GM21367 (cell line): ENCODE measurements at regions not wholly inside any gene's neighbourhood (a gene's known extent, or its start where the extent isn't known, plus 50 kb on each side); places are given as distances from the start of the nearest gene placed in this dataset.
"Not testable (repeated sequence)": the region's sequence is repeated elsewhere in the genome, so short reads cannot be mapped to it uniquely, and the experiment has no call there.

ENCODE experiments used
- ATAC-seq: cut with Tn5 transposase; IDR thresholded peaks from one replicate; pipeline ENCODE4 v1.9.1; 2021; ENCODE audit not compliant: unreplicated experiment

DNA sequence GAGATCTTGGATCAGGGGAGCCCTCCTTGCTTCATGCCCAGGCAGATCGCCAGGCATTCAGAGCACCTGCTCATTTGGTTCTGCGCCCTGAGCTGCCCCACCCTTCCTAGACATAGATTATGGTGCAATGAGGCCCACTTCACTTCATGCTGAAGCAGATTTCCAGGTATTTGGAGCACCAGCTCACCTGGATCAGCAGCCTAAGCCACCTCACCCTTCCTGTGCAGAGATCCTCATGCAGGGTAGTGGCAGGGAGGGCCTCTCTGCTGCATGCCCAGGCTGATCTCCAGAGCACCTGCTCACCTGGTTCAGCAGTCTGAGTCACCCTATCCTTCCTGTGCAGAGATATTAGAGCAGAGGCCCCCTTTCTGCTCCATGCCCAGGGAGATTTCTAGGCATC, 1966.1 kb downstream of the PCDH9 start:
- no peak for ATAC-seq

- no peak for ATAC-seq
Measured at GRCh38 chr13:65260946-65261891, 1968.9 kb downstream of the PCDH9 start.

DNA sequence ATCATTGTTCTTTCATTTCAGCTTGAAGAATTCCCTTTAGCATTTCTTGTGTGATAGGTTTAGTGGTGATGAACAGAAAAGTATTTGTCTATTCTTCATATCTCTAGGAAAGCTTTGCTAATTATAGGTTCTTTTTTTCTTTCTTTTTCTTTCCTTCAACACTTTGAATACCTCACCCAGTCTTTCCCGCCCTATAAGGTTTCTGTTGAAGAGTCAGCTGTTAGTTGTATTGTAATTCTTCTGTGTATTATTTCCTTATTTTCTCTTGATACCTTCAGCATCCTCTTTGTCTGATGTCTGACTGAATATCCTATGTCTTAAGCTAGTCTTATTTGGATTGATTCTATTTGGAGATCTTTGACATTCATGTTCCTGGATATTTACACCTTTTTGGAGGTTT, 1989.4 kb downstream of the PCDH9 start:
- ATAC-seq, result no peak

DNA sequence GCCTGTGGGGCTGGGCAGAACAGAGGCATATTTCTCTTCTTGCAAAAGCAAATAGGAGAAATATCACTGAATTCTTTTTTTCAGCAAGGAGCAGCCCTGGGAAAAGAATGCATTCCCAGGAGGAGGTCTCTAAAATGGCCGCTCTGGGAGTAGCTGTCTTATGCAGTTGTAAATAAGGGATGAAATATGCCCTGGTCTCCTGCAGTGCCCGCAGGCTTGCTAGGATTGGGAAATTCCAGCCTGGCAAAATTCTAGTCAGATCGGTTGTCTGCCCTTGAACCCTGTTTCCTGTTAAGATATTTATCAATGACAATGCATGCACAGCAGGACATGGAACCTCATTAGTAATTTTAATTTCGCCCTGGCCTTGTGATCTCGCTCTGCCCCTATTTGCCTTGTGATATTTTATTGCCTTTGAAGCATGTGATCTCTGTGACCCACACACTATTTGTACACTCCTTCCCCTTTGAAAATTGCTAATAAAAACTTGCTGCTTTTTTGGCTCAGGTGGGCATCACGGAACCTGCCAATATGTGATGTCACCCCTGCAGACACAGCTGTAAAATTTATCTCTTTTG, 1993.2 kb downstream of the PCDH9 start:
- no peak for ATAC-seq

DNA sequence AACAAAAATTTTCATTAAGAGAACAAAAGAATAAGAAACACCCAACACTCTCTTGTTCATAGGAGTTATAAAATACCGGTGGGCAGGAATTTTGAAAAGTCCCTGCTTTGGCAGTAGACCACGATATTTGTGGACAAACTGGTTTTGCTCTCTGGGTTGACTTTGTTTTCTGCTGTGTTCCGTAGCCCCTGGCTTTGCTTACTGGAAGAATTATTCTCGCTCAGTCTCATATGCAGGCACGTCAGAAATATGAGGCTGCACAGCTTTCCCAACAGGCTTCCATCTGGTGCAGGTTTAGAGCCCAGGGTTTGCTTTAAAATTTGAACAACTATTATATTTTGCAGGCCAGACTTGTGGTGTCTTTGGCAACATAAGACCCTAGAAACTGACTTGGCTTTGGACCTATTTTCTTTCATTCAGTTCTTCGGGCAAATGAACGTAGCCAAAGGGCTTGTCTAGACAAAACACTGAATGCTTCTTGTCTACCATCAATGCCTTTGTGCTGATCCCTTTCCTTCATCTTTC, 2012.6 kb downstream of the PCDH9 start:
- ATAC-seq, result no peak

- not testable (repeated sequence) for ATAC-seq
Measured at GRCh38 chr13:65202845-65203244, 2027.3 kb downstream of the PCDH9 start.

GRCh38 chr13:65188721-65189120, 2041.4 kb downstream of the PCDH9 start:
- no peak for ATAC-seq

GRCh38 chr13:65168026-65168425, 2062.1 kb downstream of the PCDH9 start:
- no peak for ATAC-seq

GRCh38 chr13:65166675-65167074, 2063.5 kb downstream of the PCDH9 start:
- no peak for ATAC-seq

DNA sequence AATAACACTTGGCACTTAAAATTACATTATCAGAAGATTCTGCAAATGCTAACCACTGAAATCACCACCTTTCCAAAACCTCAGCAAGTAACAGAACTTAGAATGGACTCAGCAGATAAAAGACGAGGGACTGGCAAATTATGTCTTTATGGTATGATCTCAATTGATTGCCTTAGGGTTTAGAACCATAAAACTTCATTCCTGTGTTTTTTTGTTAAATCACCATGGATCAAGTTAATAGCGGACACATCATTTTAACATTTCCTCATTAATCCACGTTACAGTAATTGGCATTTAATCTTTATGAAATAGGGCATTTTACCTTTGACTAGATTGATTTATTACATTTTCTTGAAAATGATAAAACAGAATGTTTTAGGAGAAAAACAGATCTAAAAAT, 2070.3 kb downstream of the PCDH9 start:
- no peak for ATAC-seq

- ATAC-seq, result no peak
Measured at GRCh38 chr13:65155861-65156260, 2074.3 kb downstream of the PCDH9 start.

GRCh38 chr13:65154661-65155447, 2075.3 kb downstream of the PCDH9 start:
- no peak for ATAC-seq

- ATAC-seq, result no peak
Measured at GRCh38 chr13:65149687-65150086, 2080.4 kb downstream of the PCDH9 start.

DNA sequence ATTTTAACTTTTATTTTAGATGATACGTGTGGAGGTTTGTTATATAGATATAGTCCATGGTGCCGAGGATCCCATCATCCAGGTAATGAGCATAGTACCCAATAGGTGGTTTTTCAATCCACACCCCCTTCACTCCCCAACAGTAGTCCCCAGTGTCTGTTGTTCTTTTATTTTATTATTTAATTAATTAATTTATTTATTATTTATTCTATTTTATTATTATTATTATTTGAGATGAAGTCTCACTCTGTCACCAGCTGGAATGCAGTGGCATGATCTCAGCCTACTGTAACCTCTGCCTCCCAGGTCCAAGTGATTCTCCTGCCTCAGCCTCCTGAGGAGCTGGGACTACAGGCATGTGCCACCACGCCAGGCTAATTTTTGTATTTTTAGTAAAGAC, 2086.2 kb downstream of the PCDH9 start:
- no peak for ATAC-seq

DNA sequence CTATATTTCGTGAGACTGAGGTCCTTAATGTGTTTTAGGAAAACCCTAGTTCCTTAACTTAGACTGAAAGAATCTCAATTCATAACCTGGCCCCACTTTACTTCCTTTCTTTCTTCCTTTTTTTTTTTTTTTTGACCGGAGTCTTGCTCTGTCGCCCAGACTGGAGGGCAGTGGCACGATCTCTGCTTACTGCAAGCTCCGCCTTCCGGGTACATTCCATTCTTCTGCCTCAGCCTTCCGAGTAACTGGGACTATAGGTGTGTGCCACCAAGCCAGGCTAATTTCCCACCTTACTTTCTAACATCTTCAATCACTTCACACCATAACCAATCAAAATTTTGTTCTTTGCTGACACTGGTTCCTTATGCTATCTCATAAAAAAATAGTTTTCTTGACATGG, 2097.0 kb downstream of the PCDH9 start:
- ATAC-seq, result no peak

- ATAC-seq, result no peak
Measured at GRCh38 chr13:65125236-65125635, 2104.9 kb downstream of the PCDH9 start.

DNA sequence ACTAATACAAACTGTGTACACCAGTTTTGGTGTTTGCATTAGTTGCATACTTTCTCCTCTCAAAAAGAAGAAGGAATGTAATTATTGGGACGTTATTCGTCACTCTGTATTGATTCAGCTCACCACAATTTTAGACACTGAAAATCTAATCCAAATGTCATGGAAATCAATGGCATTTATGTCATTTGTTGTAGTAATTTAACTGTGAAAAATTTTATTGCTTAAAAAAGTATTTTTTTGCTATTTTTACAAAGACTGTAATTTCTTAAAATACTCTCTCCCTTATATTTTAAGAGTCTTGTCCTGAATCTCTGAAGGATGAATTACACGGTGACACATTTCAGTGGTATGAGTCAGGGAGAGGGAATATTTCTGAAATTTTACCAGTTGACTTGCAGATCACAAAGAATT, 2117.6 kb downstream of the PCDH9 start:
- no peak for ATAC-seq

DNA sequence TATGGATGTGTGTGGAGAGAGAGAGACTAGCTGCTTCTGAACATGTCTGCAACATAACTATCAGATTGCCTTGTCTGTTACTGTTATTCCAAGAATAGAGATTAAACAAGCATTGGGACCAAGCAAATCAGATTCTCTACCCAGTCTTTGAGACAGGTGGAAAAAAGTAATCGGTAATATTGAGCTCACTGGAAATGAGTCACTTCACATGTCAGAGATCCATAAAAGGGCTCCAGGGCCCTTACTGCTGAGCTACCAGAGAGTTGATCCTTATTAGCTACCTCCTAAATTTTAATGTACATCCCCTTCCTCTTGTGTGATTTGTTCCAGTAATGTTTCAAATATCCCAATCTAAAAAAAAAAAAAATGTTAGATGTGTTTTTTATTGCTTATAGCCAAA, 2118.0 kb downstream of the PCDH9 start:
- ATAC-seq, result no peak

DNA sequence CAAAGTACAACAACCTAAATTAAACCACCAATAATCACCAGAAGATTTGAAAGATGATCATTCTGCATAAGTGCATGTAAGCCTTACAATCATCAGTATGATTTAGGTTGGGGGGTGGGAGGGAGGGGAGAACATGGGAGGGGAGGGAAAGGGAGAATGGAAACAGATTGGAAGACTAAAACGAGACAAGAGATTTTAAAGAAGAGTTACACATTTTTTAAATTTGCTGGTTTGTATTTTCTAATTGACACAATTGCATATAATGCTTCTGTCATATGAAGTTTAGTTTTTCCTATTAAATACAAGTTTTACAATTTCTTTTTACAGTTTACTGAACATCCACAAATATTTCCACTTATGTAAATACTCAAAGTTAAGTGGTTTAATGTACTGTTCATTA, 2118.9 kb downstream of the PCDH9 start:
- no peak for ATAC-seq

DNA sequence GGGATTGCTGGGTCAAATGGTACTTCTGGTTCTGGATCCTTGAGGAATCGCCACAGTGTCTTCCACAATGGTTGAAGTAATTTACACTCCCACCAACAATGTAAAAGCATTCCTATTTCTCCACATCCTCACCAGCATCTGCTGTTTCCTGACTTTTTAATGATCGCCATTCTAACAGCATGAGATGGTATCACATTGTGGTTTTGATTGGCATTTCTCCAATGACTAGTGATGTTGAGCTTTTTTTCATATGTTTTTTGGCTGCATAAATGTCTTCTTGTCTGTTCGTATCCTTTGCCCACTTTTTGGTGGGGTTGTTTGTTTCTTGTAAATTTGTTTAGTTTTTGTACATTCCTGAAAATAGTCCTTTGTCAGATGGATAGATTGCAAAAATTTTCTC, 2125.7 kb downstream of the PCDH9 start:
- not testable (repeated sequence) for ATAC-seq

- ATAC-seq, result no peak
Measured at GRCh38 chr13:65103351-65103750, 2126.8 kb downstream of the PCDH9 start.
